Omental fat pad (tissue), 3 donors: ENCODE measurements at regions not wholly inside any gene's neighbourhood (a gene's known extent, or its start where the extent isn't known, plus 50 kb on each side); places are given as distances from the start of the nearest gene placed in this dataset.
"Not testable (repeated sequence)": the region's sequence is repeated elsewhere in the genome, so short reads cannot be mapped to it uniquely, and the experiment has no call there.

Experiments
- ATAC-seq: fragments of 150-250 bp; one replicate; pipeline ENCODE4 v1.9.1; 2016; ENCODE audit warnings: mild to moderate bottlenecking, moderate library complexity; ENCODE audit not compliant: low FRiP score
- DNase-seq: peaks from one replicate; pipeline ENCODE4 v3.0.0-alpha.2; 2019; ENCODE audit warnings: low spot score
- TF ChIP-seq, protein P1 (sequence below), 3 donors: fragments of 450-650 bp; IDR thresholded peaks; one replicate each; pipeline ENCODE4 v1.5.1; 2016 to 2017; ENCODE audit warnings: antibody characterized with exemption in 3 of 3, mild to moderate bottlenecking in 3 of 3, moderate library complexity in 2 of 3

DNA sequence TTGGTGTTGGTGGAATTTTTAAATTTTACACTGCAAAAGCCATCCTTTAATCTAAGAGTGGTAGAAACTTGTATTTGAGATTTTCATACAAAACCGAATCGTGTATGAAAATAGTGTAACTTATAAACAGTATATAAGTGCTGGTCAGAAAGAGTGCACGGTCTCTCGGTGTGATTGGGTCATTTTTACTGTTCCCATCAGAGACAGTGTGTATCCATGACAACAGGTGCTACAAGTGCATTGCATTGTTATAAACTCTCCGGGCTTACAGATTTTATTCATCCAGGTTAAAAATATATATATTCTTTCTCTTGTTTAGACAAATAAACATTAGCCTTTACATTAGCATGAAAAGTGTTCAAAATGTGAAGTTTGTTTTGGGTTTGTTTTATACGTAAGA is 721.9 kb downstream of the METTL4 start:
- ATAC-seq (no peak), DNase-seq (no peak)
- TF ChIP-seq, protein P1, sequence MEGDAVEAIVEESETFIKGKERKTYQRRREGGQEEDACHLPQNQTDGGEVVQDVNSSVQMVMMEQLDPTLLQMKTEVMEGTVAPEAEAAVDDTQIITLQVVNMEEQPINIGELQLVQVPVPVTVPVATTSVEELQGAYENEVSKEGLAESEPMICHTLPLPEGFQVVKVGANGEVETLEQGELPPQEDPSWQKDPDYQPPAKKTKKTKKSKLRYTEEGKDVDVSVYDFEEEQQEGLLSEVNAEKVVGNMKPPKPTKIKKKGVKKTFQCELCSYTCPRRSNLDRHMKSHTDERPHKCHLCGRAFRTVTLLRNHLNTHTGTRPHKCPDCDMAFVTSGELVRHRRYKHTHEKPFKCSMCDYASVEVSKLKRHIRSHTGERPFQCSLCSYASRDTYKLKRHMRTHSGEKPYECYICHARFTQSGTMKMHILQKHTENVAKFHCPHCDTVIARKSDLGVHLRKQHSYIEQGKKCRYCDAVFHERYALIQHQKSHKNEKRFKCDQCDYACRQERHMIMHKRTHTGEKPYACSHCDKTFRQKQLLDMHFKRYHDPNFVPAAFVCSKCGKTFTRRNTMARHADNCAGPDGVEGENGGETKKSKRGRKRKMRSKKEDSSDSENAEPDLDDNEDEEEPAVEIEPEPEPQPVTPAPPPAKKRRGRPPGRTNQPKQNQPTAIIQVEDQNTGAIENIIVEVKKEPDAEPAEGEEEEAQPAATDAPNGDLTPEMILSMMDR (IDR thresholded peaks at IDR 0.05): no peak

GRCh38 chr18:1857281-1857680 is 714.0 kb downstream of the METTL4 start:
- DNase-seq, ATAC-seq: not testable (repeated sequence)

DNA sequence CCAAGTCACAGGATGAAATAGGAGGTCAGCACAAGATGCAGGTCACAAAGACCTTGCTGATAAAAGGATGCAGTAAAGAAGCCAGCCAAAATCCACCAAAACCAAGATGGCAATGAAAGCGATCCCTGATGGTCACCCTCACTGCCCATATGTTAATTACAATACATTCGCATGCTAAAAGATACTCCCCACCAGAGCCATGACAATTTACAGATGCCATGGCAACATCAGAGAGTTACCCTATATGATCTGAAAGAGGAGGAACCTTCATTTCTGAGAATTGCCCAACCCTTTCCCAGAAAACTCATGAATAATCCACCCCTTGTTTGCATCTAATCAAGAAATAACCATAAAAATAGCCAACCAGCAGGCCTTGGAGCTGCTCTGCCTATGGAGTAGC is 709.8 kb downstream of the METTL4 start:
- no peak for ATAC-seq
- no peak for DNase-seq
- TF ChIP-seq, protein P1 (IDR thresholded peaks at IDR 0.05): no peak

GRCh38 chr18:1865869-1866268 is 705.4 kb downstream of the METTL4 start:
- ATAC-seq (no peak), DNase-seq (no peak)
- TF ChIP-seq, protein P1 (IDR thresholded peaks at IDR 0.05): no peak

DNA sequence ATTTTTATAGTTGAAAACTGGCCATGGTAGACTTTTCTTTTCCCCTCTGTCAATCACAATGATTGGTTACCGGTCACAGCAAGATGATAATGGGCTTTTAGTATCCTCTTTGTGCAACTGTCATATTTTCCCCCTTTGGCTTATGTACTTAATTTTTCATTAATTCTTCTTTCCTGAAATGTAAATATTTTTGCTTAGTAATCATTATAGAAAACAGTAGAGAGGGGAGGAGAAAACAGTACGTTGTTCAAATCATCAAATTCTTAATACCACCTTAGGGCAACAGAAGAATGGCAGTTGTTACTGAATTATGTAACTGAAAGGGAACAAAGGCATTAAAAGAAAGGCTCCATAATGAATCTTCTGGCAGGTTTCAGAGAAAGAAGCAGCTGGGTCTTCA is 699.0 kb downstream of the METTL4 start:
- no peak for DNase-seq
- TF ChIP-seq, protein P1 (IDR thresholded peaks at IDR 0.05): no peak
- ATAC-seq: no peak

DNA sequence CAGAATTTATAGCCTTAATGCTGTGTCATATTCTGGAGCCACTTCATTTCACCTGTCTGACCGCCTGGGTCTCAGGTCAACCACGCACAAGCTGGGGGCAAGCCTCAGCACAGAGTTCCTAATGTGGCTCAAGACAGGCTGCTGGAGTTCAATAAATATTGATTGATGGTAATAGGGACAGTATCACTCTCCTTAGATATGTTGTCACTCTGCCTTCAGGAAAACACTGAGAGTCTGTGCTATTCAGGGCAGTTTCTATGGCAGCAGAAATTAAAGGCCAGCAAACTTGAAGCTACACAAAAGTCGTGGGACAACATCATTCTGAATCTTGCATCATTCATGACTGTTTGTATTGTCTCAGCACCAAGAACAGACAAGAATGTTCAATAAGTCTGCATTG is 696.1 kb downstream of the METTL4 start:
- ATAC-seq (no peak), DNase-seq (no peak)
- TF ChIP-seq, protein P1 (IDR thresholded peaks at IDR 0.05): no peak

- TF ChIP-seq, protein P1 (IDR thresholded peaks at IDR 0.05): no peak
- ATAC-seq: no peak
- no peak for DNase-seq
These were observed 686.7 kb downstream of the METTL4 start for GRCh38 chr18:1884623-1885022.

- DNase-seq (no peak), ATAC-seq (no peak)
- TF ChIP-seq, protein P1 (IDR thresholded peaks at IDR 0.05): no peak
These were observed 679.7 kb downstream of the METTL4 start for GRCh38 chr18:1891641-1892040.
